ENCODE measurements at regions not wholly inside any gene's neighbourhood (a gene's known extent, or its start where the extent isn't known, plus 50 kb on each side); places are given as distances from the start of the nearest gene placed in this dataset.

DNA sequence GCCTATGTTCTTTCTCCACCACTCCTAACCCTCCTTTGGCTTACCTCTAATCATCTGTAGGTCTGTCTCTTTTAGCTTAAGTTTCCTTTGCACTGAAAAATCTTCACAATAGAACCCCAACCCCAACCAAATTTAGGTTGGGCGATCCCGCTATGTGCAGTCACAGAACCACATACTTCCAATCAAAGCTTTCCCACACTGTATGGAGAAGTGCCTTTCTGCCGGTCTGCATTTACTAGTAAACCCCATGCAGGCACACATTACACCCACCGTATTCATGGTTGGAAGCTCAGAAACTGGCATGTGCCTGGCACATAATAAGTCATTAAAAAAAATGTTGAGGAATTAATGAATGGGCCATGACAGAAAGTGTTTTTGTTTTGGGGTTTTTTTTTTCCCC is 158.4 kb downstream of the KLF12 start:
- TF ChIP-seq, protein P1, sequence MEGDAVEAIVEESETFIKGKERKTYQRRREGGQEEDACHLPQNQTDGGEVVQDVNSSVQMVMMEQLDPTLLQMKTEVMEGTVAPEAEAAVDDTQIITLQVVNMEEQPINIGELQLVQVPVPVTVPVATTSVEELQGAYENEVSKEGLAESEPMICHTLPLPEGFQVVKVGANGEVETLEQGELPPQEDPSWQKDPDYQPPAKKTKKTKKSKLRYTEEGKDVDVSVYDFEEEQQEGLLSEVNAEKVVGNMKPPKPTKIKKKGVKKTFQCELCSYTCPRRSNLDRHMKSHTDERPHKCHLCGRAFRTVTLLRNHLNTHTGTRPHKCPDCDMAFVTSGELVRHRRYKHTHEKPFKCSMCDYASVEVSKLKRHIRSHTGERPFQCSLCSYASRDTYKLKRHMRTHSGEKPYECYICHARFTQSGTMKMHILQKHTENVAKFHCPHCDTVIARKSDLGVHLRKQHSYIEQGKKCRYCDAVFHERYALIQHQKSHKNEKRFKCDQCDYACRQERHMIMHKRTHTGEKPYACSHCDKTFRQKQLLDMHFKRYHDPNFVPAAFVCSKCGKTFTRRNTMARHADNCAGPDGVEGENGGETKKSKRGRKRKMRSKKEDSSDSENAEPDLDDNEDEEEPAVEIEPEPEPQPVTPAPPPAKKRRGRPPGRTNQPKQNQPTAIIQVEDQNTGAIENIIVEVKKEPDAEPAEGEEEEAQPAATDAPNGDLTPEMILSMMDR (conservative IDR thresholded peaks at IDR 0.05; ENCODE audit: low read depth, low read length), result no peak
- no peak for TF ChIP-seq EZH2 (IDR thresholded peaks at IDR 0.05; ENCODE audit: low read length, unreplicated experiment)
- no peak for TF ChIP-seq EZH2phosphoT487 (IDR thresholded peaks at IDR 0.05; ENCODE audit: borderline replicate concordance, low read length)
- no peaks in the 10 kb centered on the region for H3K27me3 ChIP-seq (ENCODE audit: low read length)
- H3F3A ChIP-seq (ENCODE audit: low read length, unreplicated experiment), result no peaks in the 10 kb centered on the region
- no peak overlapping the region for H2AFZ ChIP-seq (ENCODE audit: low read length)
- no peak overlapping the region for H3K4me3 ChIP-seq (ENCODE audit: low read length)
- H3K9ac ChIP-seq (ENCODE audit: low read length), result no peak overlapping the region
- H3K27ac ChIP-seq (ENCODE audit: low read length), result no peak overlapping the region
- DNase-seq (no peak), ATAC-seq (no peak)
- BruUV-seq (replicated peaks), result no TSS peak
- H4K20me1 ChIP-seq (ENCODE audit: low read length), result no peaks in the 10 kb centered on the region
- H3K79me2 ChIP-seq (ENCODE audit: low read length), result no peaks in the 10 kb centered on the region
- H3K36me3 ChIP-seq (ENCODE audit: low read depth, low read length), result no peaks in the 10 kb centered on the region
- H3K9me3 ChIP-seq (ENCODE audit: low read length), result no peaks in the 10 kb centered on the region
- ChIA-PET POLR2A (ENCODE audit: unreplicated experiment) (no interaction called here), CTCF (no interaction called here)
- no peak overlapping the region for H3K4me2 ChIP-seq (ENCODE audit: low read length)
- no peaks in the 10 kb centered on the region for H3K9me2 ChIP-seq (replicated peaks; ENCODE audit: low read length)
- no peaks in the 10 kb centered on the region for H3K4me1 ChIP-seq (ENCODE audit: insufficient read depth, low read length)
- intact Hi-C loops (cut with micrococcal nuclease), result no loop called here

DNA sequence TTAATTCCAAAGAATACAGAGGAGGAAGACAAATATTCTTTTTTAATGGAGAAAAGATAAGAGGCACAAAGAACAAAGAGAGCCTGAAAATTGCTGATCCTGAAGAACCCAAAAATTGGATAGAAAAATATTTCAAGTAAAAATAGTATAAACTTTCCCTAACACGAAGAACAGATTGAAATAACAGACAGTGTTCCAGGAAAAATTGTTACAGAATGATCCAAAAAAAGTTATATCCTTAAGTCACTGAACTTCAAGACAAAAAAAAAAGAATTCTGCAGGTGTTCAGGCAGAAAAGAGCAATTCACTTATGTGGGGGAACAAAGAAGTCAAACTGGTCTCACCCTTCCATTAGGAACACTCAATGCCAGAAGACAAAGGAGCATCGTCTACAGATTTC is 160.2 kb downstream of the KLF12 start:
- Histone ChIP-seq H3K27ac (ENCODE audit: low read length) (no peak overlapping the region), H3K27me3 (ENCODE audit: low read length) (no peaks in the 10 kb centered on the region), H4K20me1 (ENCODE audit: low read length) (no peaks in the 10 kb centered on the region), H3K79me2 (ENCODE audit: low read length) (no peaks in the 10 kb centered on the region), H3K4me2 (ENCODE audit: low read length) (no peak overlapping the region), H2AFZ (ENCODE audit: low read length) (no peak overlapping the region), H3K9ac (ENCODE audit: low read length) (no peak overlapping the region), H3K4me1 (ENCODE audit: insufficient read depth, low read length) (no peaks in the 10 kb centered on the region), H3F3A (ENCODE audit: low read length, unreplicated experiment) (no peaks in the 10 kb centered on the region), H3K4me3 (ENCODE audit: low read length) (no peak overlapping the region), H3K36me3 (ENCODE audit: low read depth, low read length) (no peaks in the 10 kb centered on the region), H3K9me2 (replicated peaks; ENCODE audit: low read length) (no peaks in the 10 kb centered on the region), H3K9me3 (ENCODE audit: low read length) (no peaks in the 10 kb centered on the region)
- ChIA-PET POLR2A (ENCODE audit: unreplicated experiment) (no interaction called here), CTCF (no interaction called here)
- no peak for DNase-seq
- intact Hi-C loops (cut with micrococcal nuclease), result no loop called here
- no TSS peak for BruUV-seq (replicated peaks)
- no peak for ATAC-seq
- TF ChIP-seq, protein P1 (conservative IDR thresholded peaks at IDR 0.05; ENCODE audit: low read depth, low read length), result no peak
- TF ChIP-seq EZH2phosphoT487 (IDR thresholded peaks at IDR 0.05; ENCODE audit: borderline replicate concordance, low read length) (no peak), EZH2 (IDR thresholded peaks at IDR 0.05; ENCODE audit: low read length, unreplicated experiment) (no peak)

GRCh38 chr13:73973156-73973555 is 161.0 kb downstream of the KLF12 start:
- no peaks in the 10 kb centered on the region for H3K27me3 ChIP-seq (ENCODE audit: low read length)
- H3F3A ChIP-seq (ENCODE audit: low read length, unreplicated experiment), result no peaks in the 10 kb centered on the region
- DNase-seq (no peak), ATAC-seq (no peak)
- no peaks in the 10 kb centered on the region for H3K36me3 ChIP-seq (ENCODE audit: low read depth, low read length)
- BruUV-seq (replicated peaks), result no TSS peak
- no peak overlapping the region for H2AFZ ChIP-seq (ENCODE audit: low read length)
- CTCF ChIA-PET, result no interaction called here
- H3K79me2 ChIP-seq (ENCODE audit: low read length), result no peaks in the 10 kb centered on the region
- no peak overlapping the region for H3K27ac ChIP-seq (ENCODE audit: low read length)
- H3K4me2 ChIP-seq (ENCODE audit: low read length), result no peak overlapping the region
- POLR2A ChIA-PET (ENCODE audit: unreplicated experiment), result no interaction called here
- H3K4me3 ChIP-seq (ENCODE audit: low read length), result no peak overlapping the region
- no peaks in the 10 kb centered on the region for H3K9me2 ChIP-seq (replicated peaks; ENCODE audit: low read length)
- H4K20me1 ChIP-seq (ENCODE audit: low read length), result no peaks in the 10 kb centered on the region
- no peaks in the 10 kb centered on the region for H3K9me3 ChIP-seq (ENCODE audit: low read length)
- H3K4me1 ChIP-seq (ENCODE audit: insufficient read depth, low read length), result no peaks in the 10 kb centered on the region
- H3K9ac ChIP-seq (ENCODE audit: low read length), result no peak overlapping the region
- intact Hi-C loops (cut with micrococcal nuclease), result no loop called here
- TF ChIP-seq, protein P1 (conservative IDR thresholded peaks at IDR 0.05; ENCODE audit: low read depth, low read length), result no peak
- TF ChIP-seq EZH2phosphoT487 (IDR thresholded peaks at IDR 0.05; ENCODE audit: borderline replicate concordance, low read length) (no peak), EZH2 (IDR thresholded peaks at IDR 0.05; ENCODE audit: low read length, unreplicated experiment) (no peak)

Measured in PC-3 (cell line).